IPS-18c (cell line): ENCODE measurements at regions not wholly inside any gene's neighbourhood (a gene's known extent, or its start where the extent isn't known, plus 50 kb on each side); places are given as distances from the start of the nearest gene placed in this dataset.

Source experiments
- H3K4me3 ChIP-seq: 2 replicates; pipeline ENCODE4 v1.7.0; 2013; ENCODE audit warnings: low read depth, mild to moderate bottlenecking, low read length, moderate library complexity; ENCODE audit not compliant: insufficient read depth
- H3K9me3 ChIP-seq: one replicate; pipeline ENCODE4 v1.6.1; 2013; ENCODE audit warnings: mild to moderate bottlenecking, low read length, moderate library complexity; ENCODE audit not compliant: control insufficient read depth, insufficient read depth

DNA sequence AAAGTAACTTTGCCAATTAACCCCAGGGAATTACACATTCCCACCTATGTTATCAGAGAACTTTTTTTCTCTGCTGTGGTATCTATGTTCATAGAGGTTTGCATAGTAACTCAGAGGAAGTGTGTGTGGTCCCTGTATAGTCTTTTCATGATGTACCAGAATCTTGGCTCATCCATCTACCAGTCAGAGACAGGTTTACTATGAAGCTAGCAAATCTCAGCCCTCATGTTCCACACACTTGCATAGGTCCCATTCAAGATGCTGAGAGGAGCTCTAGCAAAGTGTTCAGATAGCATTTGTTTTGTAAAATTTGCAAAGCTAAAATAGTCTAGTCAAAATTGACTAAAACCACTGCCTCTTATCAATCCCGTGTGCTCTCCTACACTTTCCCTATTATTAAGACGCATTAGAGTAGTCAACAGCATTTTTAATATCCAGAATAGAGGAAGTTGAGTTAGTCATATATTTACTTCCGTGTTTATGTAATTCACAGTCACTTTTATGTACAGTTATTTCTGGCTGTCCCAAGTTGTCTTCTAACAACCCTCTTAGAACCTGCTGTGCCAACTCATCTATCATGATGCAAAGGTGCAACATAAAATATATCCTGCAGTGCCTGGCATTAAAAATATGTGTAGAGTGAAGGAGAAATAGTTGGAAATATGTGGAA lies 184.2 kb downstream of the FAM76B start:
- no peak overlapping the region for H3K4me3 ChIP-seq
- no peaks in the 10 kb centered on the region for H3K9me3 ChIP-seq

DNA sequence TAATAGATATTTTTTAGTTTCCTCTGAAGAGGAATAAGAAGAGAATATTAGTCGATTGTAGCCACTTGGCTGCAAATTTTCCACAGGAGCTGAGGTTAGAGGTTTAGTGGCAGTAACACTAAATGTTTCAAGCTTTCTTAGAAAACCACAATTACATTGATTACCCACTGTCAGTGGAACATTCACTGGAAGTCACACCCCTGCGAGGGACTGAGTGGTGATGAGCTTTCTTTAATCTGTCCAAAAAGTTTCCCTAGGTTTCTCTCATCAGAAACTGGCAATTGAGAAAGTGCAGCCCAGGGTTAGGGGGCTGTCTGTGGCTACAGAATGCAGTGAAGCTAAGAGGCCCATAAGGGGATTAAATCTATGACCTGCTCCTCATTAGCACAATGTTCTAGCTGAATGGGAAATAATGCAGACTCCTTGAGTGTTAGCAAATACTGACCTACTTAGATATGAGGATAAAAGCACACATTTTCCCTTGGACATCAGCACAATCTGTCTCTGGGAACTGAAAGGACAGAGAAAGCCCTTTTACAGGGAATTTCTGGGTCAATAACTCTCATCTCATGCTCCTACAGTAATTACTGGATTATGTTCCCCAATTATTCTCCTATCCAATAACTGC lies 189.5 kb downstream of the FAM76B start:
- H3K9me3 ChIP-seq, result no peaks in the 10 kb centered on the region
- H3K4me3 ChIP-seq, result no peak overlapping the region

DNA sequence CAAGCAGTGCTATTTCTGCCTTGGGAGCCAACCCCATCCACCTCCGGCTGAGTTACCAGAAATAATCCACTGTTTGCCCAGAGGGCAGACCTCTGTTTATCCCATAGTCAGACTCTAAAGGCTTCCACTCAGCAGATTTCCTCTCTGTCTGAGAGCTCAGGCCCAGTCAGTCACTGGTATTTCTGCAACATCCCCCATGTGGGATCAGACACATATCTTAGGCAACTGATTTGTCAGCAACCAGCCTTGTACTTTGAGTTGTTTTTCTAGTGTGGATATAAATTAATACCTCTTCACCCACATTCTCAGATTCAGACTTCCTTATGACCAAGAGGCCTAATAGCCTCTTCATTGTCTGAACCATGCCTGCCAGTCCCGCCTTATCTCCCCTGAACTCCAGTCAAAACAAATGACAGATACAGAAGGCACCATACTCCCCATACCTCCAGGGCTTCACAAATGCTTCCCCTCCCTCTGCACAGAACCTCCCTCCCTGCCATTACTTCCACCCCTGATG lies 193.6 kb downstream of the FAM76B start:
- Histone ChIP-seq H3K9me3 (no peaks in the 10 kb centered on the region), H3K4me3 (no peak overlapping the region)

DNA sequence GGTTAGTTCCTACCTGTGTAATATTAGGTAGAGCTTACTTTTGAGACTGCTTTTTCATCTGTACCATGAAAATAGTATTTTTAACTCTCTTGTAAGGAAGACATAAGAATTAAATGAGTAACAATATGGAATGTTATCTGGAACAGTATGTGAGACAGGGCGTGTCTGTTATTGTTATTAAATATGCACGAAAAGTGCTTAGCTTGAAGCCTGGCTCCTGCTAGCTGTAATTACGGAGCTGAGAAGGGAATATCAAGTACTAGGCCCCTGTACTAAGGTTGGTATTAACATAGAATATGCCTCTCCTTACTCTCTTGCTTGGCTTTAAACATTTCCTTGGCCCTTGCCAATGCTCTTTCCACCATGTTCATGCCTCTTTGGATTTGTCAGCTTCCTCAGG lies 194.0 kb downstream of the FAM76B start:
- H3K4me3 ChIP-seq, result no peak overlapping the region
- no peaks in the 10 kb centered on the region for H3K9me3 ChIP-seq

DNA sequence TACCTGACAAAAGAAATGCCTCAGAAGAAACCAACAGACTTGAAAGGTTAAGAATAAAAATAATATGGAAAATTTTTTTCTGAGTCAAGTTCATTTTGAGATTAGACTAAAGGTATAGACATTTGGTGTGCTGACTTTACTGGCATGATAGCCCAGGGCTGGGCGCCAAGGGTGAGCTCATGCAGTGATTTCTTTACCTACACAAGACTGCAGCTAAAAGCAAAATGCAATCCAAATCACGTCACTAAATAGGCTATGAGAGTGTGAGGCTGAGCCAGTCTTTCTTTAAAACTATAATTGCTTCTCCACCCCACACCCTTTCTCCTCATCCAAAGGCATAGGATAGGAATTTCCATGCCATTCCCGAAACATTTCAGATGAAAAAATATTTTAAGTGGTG lies 196.5 kb downstream of the FAM76B start:
- Histone ChIP-seq H3K9me3 (no peaks in the 10 kb centered on the region), H3K4me3 (no peak overlapping the region)

DNA sequence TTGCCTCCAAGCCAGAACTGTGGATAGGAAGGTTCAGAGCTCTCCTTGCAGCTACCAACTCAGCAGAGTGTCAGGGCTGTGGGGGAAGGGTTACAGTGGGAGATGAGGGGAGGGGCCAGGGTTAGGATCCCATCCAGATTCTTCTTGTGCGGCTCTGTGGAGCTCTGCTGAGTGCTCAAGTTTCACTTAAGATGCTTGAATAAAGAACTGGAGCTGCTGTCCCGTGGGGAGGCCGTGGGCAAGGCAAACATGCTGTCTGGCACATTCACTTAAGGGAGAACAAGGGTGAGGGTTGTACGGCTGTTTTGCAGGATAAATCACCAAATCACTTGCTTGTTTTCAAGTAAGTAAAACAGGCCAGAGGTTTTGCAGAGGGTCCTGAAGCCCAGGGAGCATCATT lies 197.1 kb downstream of the FAM76B start:
- no peaks in the 10 kb centered on the region for H3K9me3 ChIP-seq
- no peak overlapping the region for H3K4me3 ChIP-seq

DNA sequence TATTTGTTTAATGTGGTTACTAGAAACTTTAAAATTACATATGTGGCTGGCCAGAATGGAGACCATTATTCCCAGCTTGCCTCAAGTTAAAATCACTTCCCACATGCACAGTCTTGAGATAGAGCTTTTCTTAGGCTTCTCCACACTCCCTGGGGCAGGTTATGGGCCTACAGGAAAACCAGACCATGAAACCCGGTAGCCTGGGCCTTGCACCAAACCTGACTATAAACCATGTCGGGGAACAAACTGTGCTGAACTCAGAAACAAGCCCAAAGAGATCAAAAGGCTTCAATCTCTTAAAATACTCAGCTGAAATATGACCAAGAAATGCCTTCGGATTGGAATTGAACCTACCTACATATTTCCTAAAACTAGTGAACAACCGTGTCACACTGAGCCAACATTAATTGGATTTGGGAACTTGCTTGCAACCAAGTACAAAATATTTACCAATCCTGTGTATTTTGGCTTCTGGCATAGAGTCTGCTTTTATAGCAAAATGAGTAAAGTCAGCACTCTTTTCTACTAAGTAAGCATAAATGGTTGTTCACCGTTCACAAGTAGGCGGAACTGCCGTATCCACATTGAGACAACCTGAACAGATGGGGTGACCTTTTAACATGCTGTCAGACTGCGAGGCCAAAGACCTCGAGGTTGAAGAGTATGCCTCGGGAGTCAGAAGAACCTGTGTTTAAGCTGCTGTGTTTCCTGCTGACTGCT lies 199.5 kb downstream of the FAM76B start:
- Histone ChIP-seq H3K9me3 (no peaks in the 10 kb centered on the region), H3K4me3 (no peak overlapping the region)

DNA sequence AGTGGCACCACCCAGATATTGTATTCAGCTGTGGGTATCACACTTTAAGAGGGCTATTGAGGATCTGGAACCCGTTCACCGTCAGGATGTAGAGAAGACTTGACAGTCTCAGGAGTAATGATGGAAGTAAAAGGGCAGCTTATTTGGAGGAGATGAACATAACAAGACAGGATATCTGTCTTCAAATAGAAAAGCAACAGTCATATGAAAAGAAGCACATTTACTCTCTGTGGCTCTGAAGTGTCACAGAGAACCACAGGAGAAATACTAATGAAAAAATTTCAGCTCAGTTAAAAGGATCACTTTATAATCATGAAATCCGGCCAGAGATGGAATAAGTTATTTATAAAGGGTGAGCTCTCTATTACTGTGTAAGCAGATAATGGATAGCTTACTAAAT lies 200.8 kb downstream of the FAM76B start:
- no peaks in the 10 kb centered on the region for H3K9me3 ChIP-seq
- no peak overlapping the region for H3K4me3 ChIP-seq

DNA sequence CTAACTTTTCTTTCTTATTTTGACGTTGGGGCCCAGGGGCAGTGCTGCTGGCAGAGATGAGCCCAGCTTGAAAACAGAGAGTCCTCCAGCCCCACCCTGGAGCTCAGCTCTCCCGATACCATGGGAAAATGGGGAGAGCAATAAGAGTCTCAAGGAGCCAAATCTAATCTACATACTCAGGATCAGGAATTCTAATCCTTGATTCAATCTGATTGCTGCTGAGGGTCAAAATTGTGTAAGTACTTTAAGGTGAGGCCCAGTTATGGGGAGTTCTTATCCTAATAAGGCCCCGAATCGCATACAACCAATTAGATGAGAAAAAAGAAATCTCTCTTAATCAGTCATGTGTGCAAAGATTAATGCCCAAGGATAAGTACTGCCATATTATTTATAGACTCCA lies 202.9 kb downstream of the FAM76B start:
- Histone ChIP-seq H3K9me3 (no peaks in the 10 kb centered on the region), H3K4me3 (no peak overlapping the region)

DNA sequence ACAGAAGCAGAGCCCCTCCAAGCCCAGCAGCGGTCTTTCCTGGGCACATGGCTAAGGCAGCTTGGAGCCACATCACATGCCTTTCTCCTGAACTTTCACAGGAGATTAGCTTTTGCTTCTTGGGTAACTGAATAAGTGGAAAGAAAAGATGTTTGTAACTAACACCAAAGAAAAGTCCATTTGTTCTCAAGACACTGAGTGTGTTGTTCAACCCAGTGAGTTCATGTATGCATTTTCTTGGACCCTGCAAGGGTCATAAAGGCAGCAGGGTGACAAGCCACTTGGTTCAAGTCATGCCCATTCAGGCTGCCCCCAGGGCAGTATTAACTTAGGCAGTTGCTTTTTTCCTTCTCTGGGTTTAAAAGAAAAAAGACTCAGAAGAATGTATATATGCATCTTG lies 203.4 kb downstream of the FAM76B start:
- Histone ChIP-seq H3K9me3 (no peaks in the 10 kb centered on the region), H3K4me3 (no peak overlapping the region)

DNA sequence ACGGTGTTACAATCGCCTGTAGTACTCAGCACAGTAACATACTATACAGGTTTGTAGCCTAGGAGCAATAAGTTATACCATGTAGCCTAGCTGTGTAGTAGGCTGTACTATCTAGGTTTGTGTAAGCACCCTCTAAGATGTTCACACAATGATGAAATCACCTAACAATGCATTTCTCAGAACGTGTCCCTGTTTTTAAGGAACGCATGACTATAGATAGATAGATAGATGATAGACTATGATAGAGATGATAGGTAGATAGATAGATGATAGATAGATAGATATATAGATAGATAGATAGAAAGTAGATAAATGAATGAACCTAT lies 203.9 kb downstream of the FAM76B start:
- H3K4me3 ChIP-seq, result no peak overlapping the region

DNA sequence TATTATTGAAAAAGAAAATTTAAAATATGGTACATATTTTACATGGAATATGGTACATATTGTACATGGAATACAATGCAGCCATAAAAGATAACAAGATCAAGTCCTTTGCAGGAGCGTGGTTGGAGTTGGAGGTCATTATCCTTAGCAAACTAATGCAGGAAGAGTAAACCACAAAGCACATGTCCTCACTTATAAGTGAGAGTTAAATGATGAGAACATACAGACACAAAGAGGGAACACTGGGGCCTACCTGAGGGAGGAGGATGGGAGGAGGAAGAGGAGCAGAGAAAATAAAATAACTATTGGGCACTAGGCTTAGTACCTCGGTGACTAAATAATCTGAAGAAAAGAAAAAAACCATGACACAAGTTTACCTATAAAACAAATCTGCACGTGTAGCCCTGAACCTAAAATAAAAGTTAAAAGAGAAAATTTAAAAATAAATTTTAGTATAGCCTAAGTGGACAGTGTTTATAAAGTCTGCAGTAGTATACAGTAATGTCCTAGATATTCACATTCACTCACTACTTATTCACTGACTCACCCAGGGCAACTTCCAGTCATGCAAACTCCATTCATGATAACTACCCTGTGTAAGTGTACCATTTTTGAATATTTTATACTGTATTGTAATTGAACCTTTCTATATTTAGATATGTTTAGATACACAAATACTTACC lies 204.4 kb downstream of the FAM76B start:
- H3K4me3 ChIP-seq, result no peak overlapping the region
- peaks cover 2% of the 10 kb centered on the region for H3K9me3 ChIP-seq

More for the DNA sequence above, 203.9 kb downstream of the FAM76B start:
- peaks cover 2% of the 10 kb centered on the region for H3K9me3 ChIP-seq

DNA sequence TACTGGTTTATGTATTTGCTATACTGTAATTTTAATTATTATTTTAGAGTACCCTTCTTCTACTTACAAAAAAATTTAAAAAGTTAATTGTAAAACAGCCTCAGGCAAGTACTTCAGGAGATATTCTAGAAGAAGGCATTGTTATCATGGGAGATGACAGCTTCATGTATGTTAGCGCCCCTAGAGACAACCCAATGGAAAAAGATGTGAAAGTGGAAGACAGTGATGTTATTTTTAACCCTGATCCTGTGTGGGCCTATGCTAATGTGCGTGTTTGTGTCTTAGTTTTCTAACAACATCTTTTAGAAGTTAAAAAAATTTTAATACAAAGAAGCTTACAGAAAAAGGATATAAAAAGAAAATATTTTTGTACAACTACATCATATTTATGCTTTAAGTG lies 205.0 kb downstream of the FAM76B start:
- H3K9me3 ChIP-seq, result peaks cover 2% of the 10 kb centered on the region
- no peak overlapping the region for H3K4me3 ChIP-seq

DNA sequence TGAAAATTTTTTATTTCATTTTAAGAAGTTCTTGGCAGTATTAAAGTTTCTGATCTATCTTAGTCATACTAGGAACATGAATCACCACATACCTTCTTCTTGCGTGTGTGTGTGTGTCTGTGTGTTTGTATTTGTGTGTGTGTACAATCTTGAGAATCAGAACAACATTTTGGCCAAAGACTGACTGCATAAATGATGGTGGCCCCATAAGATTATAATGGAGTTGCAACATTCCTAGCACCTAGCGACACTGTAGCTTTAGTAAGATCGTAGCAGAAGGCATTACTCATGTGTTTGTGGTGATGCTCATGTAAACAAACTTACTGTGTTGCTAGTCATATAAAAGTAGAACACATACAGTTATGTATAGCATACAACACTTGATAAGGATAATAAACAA lies 205.4 kb downstream of the FAM76B start:
- Histone ChIP-seq H3K9me3 (peaks cover 2% of the 10 kb centered on the region), H3K4me3 (no peak overlapping the region)

DNA sequence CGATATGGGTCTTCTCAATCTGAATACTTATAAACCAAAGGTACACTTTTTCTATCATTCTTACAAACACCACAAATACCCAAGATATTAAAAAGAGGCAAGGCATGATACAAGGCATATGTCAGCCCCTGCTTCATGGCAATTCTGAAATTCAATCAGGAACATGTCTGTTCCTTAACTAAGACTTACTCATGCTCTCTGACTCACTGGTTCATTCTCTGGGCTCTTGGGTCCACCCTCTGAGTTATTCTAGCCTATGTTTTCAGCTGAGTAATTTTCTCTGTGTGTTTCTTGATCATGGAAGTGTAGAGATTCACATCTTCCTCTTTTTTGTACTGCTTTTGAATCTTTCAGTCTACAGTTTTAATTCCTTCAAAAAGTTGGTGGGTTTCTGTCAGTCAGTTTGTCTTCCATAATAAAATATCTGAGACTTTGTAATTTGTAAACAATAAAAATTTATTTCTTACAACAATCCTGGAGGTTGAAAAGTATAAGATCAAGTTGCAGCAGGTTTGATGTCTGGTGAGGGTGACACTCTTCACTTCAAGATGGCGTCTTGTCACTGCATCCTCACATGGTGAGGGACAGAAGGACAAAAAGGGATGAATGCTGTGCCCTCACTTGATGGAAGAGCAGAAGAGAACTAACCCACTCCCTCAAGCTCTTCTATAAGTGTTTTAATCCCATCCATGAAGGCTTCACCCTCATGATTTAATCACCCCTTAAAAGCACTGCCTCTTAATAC lies 211.7 kb downstream of the FAM76B start:
- Histone ChIP-seq H3K9me3 (peaks cover 2% of the 10 kb centered on the region), H3K4me3 (no peak overlapping the region)

DNA sequence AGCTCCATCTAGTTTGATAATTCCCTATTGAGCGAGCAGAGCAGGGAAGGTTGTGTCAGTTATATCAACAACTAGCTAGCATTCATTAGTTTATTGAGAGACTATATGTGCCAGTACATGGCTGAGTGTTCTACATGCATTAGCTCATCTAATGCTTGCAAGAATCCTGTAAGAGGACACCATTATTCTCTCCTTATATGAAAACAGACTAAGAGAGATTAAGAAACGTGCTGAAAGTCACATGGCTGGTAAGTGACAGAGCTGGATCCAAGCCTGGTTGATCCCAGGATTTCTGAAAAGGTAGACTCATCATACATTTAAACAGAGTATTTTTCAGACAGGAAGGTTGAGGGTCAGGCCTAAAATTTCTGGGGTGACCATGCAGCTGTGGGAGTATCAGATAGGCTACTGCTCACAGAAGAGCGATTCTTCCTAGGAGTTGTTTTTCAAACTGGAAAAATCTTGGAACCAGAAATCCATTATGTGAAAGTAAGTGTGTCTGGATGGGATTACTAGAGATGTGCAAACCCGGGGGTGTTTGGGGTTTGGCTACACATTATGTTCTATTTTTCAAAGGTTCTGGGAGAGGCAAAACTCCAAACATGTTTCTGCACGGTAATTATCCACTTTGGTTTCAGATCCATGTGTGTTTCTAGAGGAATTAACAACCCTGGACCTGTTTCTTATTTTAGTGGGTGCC lies 213.3 kb downstream of the FAM76B start:
- no peak overlapping the region for H3K4me3 ChIP-seq
- H3K9me3 ChIP-seq, result peaks cover 2% of the 10 kb centered on the region

DNA sequence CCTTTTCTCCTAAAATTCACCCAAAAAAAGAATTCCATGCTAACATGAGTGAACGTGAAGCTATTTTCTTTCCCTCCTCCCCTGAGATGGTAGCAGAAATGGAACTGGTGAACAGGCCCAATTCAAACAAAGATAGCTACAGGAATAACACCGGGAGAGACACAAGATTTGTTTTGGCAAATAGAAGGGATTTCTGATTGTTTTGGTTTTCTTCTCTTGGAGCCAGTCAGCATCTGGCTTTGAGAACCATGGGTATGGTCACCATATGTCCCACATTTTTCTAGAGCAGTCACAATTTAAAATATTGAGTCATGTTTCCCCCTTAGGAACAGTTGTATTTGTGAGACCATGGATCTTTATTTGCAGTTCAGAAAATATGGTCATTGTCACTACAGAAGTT lies 214.1 kb downstream of the FAM76B start:
- no peak overlapping the region for H3K4me3 ChIP-seq

More for the DNA sequence above, 214.1 kb downstream of the FAM76B start:
- no peaks in the 10 kb centered on the region for H3K9me3 ChIP-seq
